Endothelial cell of umbilical vein (primary cell): ENCODE measurements at regions not wholly inside any gene's neighbourhood (a gene's known extent, or its start where the extent isn't known, plus 50 kb on each side); places are given as distances from the start of the nearest gene placed in this dataset.

Experiments used
- BruUV-seq: library from RNA; stranded (reverse); fragments of 400-500 nt; replicated peaks from 2 replicates; lab custom pipeline; 2021; lab: Mats Ljungman, UMichigan
- CTCF ChIA-PET: fragments of 300-600, 350-600 bp; sonication (Branson Sonifier 250); formaldehyde crosslinking; loops from one replicate; lab custom pipeline; 2021; ENCODE audit warnings: antibody characterized with exemption, inconsistent platforms; lab: Charles Lee
- POLR2A ChIA-PET: fragments of 300-600, 350-600 bp; sonication (Branson Sonifier 250); formaldehyde crosslinking; loops from one replicate; lab custom pipeline; 2021; ENCODE audit warnings: antibody characterized with exemption, inconsistent platforms; lab: Charles Lee
- DNase-seq: peaks from one replicate; pipeline ENCODE4 v3.0.0-alpha.2; 2011; ENCODE audit warnings: low read depth, low spot score
- FAIRE-seq: peaks from 2 replicates; lab custom pipeline; 2011; peaks lifted over from hg19 to GRCh38; lab: Jason Lieb, UNC
- H2AFZ ChIP-seq: 2 replicates; pipeline ENCODE4 v1.6.0; 2012; ENCODE audit warnings: low read depth, low read length, control low read depth, inconsistent platforms
- H3K27ac ChIP-seq: 2 replicates; pipeline ENCODE4 v1.5.1; 2011; ENCODE audit warnings: low read depth, mild to moderate bottlenecking, control low read depth, low read length, moderate library complexity; ENCODE audit not compliant: insufficient read depth
- H3K27me3 ChIP-seq, 2 experiments: 2 replicates each; pipeline versions ENCODE4 v1.6.0 to v1.6.1; 2011; ENCODE audit warnings: low read length in 2 of 2, mixed read lengths in 1 of 2; ENCODE audit not compliant: control insufficient read depth in 2 of 2, insufficient read depth in 2 of 2
- H3K36me3 ChIP-seq, 2 experiments: 2 replicates in 1 of 2; 3 replicates in 1 of 2; pipeline ENCODE4 v1.5.1; 2011; ENCODE audit warnings: low read length in 2 of 2, mild to moderate bottlenecking in 1 of 2, moderate library complexity in 1 of 2; ENCODE audit not compliant: control insufficient read depth in 2 of 2, insufficient read depth in 2 of 2; ENCODE audit errors: extremely low read depth in 1 of 2
- H3K4me1 ChIP-seq: 3 replicates; pipeline ENCODE4 v1.5.1; 2011; ENCODE audit warnings: mild to moderate bottlenecking, low read length; ENCODE audit not compliant: control insufficient read depth, insufficient read depth; ENCODE audit errors: extremely low read depth
- H3K4me2 ChIP-seq: 2 replicates; pipeline ENCODE4 v1.6.1; 2011; ENCODE audit warnings: low read length, control low read depth, mixed read lengths; ENCODE audit not compliant: insufficient read depth
- H3K4me3 ChIP-seq, 3 experiments: fragments of 200-600 bp in 1 of 3; sonication (generic), shearing (Covaris generic) in 1 of 3; replicated peaks in 1 of 3; 2 replicates each; pipeline ENCODE4 v1.5.1; 2011 to 2016; ENCODE audit warnings: control low read depth in 3 of 3, low read length in 3 of 3, mild to moderate bottlenecking in 2 of 3, inconsistent platforms in 1 of 3, low read depth in 1 of 3, moderate library complexity in 1 of 3; ENCODE audit not compliant: insufficient read depth in 1 of 3
- H3K79me2 ChIP-seq: 2 replicates; pipeline ENCODE4 v1.6.0; 2012; ENCODE audit warnings: low read length, inconsistent platforms; ENCODE audit not compliant: control insufficient read depth, insufficient read depth
- H3K9ac ChIP-seq: replicated peaks from 2 replicates; pipeline ENCODE3; 2011; ENCODE audit warnings: low read length, control low read depth; ENCODE audit not compliant: insufficient read depth; ENCODE audit errors: extremely low read depth
- H3K9me1 ChIP-seq: replicated peaks from 3 replicates; pipeline ENCODE4 v1.6.0; 2011; ENCODE audit warnings: mild to moderate bottlenecking, low read length; ENCODE audit not compliant: control insufficient read depth, insufficient read depth; ENCODE audit errors: extremely low read depth
- H3K9me3 ChIP-seq: replicated peaks from 2 replicates; pipeline ENCODE4 v1.5.1; 2012; ENCODE audit warnings: low read length, inconsistent platforms; ENCODE audit not compliant: control insufficient read depth, insufficient read depth
- H4K20me1 ChIP-seq: replicated peaks from 2 replicates; pipeline ENCODE3; 2011; ENCODE audit warnings: mild to moderate bottlenecking, low read length; ENCODE audit not compliant: control insufficient read depth, insufficient read depth; ENCODE audit errors: extremely low read depth
- EZH2 ChIP-seq: IDR thresholded peaks from 2 replicates; pipeline ENCODE4 v1.6.1; 2012; ENCODE audit warnings: borderline replicate concordance, low read depth, mild to moderate bottlenecking, moderate library complexity, low read length, inconsistent platforms; ENCODE audit not compliant: severe bottlenecking
- FOS ChIP-seq: IDR thresholded peaks from 2 replicates; pipeline ENCODE4 v1.6.1; 2011; ENCODE audit warnings: mild to moderate bottlenecking, low read length, moderate library complexity, borderline replicate concordance; ENCODE audit not compliant: insufficient read depth
- GATA2 ChIP-seq: IDR thresholded peaks from 2 replicates; pipeline ENCODE4 v1.7.0; 2011; ENCODE audit warnings: low read depth, mild to moderate bottlenecking, moderate library complexity, mixed read lengths, low read length; ENCODE audit not compliant: insufficient read length, insufficient read depth
- JUN ChIP-seq: IDR thresholded peaks from 2 replicates; pipeline ENCODE4 v1.6.1; 2011; ENCODE audit warnings: borderline replicate concordance, low read depth; ENCODE audit not compliant: insufficient read length, insufficient read depth
- MYC ChIP-seq: IDR thresholded peaks from one replicate; pipeline ENCODE4 v1.6.1; 2011; ENCODE audit warnings: mild to moderate bottlenecking, low read depth, low read length
- POLR2A ChIP-seq: IDR thresholded peaks from 2 replicates; pipeline ENCODE4 v1.6.1; 2012; ENCODE audit warnings: low read depth, mild to moderate bottlenecking, control low read depth, low read length
- POLR2AphosphoS5 ChIP-seq: IDR thresholded peaks from 2 replicates; pipeline ENCODE4 v1.6.1; 2012; ENCODE audit warnings: low read depth, mild to moderate bottlenecking, control low read depth, low read length, moderate library complexity; ENCODE audit not compliant: insufficient read depth
- dilution Hi-C: fragments of 300-500 bp; cut with MboI; formaldehyde crosslinking; loops from one replicate; pipeline ENCODE4 v1.15.0; 2019; ENCODE audit warnings: low sequenced_read_pairs; ENCODE audit not compliant: extremely low pct_ligation_motif_present
- intact Hi-C: fragments of 100-400 bp; cut with micrococcal nuclease; formaldehyde crosslinking; loops from one replicate; pipeline ENCODE4 v1.10.0; 2022
- TF ChIP-seq, protein P1 (sequence below): IDR thresholded peaks from 2 replicates; pipeline ENCODE4 v1.6.1; 2011; ENCODE audit not compliant: insufficient read depth, insufficient read length
- TF ChIP-seq, protein P2 (sequence below), 2 donors: IDR thresholded peaks; 1 replicate in 1 of 2; 2 replicates in 1 of 2; pipeline ENCODE4 v1.5.1; 2011; ENCODE audit warnings: low read length in 2 of 2, mild to moderate bottlenecking in 2 of 2, moderate library complexity in 2 of 2, control low read depth in 1 of 2, inconsistent platforms in 1 of 2, low read depth in 1 of 2; ENCODE audit not compliant: insufficient read depth in 1 of 2; ENCODE audit errors: extremely low read depth in 1 of 2

DNA sequence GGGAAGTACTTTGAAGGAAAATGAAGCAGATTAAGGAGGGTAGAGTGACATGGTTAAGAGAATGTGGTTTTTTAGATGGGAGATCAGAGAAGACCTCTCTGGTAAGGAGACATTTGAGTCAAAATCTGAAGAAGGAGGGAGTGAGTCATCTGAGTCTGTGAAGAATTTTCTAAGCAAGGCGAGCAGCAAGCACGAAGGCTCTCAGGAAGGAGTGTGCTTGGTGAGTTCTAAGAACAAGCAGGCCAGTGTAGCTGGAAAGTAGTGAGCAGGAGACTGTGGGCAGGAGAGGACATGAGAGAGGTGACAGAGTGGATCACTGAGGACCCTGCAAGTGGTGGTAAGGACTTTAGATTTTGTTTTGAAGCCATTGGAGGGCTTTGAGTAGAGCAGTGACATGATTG, 76.3 kb upstream of the FUT8 start:
- BruUV-seq, result no TSS peak
- H3K4me1 ChIP-seq, result peaks cover 11% of the 10 kb centered on the region
- no peaks in the 10 kb centered on the region for H3K36me3 ChIP-seq
- TF ChIP-seq, protein P1, sequence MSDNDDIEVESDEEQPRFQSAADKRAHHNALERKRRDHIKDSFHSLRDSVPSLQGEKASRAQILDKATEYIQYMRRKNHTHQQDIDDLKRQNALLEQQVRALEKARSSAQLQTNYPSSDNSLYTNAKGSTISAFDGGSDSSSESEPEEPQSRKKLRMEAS, result no peak
- TF ChIP-seq JUN (no peak), POLR2AphosphoS5 (no peak), GATA2 (no peak), POLR2A (no peak), FOS (no peak), EZH2 (no peak), MYC (no peak)
- TF ChIP-seq, protein P2, sequence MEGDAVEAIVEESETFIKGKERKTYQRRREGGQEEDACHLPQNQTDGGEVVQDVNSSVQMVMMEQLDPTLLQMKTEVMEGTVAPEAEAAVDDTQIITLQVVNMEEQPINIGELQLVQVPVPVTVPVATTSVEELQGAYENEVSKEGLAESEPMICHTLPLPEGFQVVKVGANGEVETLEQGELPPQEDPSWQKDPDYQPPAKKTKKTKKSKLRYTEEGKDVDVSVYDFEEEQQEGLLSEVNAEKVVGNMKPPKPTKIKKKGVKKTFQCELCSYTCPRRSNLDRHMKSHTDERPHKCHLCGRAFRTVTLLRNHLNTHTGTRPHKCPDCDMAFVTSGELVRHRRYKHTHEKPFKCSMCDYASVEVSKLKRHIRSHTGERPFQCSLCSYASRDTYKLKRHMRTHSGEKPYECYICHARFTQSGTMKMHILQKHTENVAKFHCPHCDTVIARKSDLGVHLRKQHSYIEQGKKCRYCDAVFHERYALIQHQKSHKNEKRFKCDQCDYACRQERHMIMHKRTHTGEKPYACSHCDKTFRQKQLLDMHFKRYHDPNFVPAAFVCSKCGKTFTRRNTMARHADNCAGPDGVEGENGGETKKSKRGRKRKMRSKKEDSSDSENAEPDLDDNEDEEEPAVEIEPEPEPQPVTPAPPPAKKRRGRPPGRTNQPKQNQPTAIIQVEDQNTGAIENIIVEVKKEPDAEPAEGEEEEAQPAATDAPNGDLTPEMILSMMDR (IDR thresholded peaks at IDR 0.05; ENCODE audit: extremely low read depth in 1 of 2, insufficient read depth in 1 of 2, low read depth in 1 of 2, low read length in 2 of 2), result no peak
- intact Hi-C loops (no loop called here), dilution Hi-C loops (no loop called here)
- H2AFZ ChIP-seq, result no peak overlapping the region
- H3K27ac ChIP-seq, result no peak overlapping the region
- no peaks in the 10 kb centered on the region for H3K9me3 ChIP-seq
- H3K4me2 ChIP-seq, result no peak overlapping the region
- POLR2A ChIA-PET, result no interaction called here
- FAIRE-seq (no peak), DNase-seq (no peak)
- CTCF ChIA-PET, result no interaction called here
- H3K4me3 ChIP-seq, result no peak overlapping the region
- H4K20me1 ChIP-seq, result no peaks in the 10 kb centered on the region
- H3K79me2 ChIP-seq, result no peaks in the 10 kb centered on the region
- H3K9ac ChIP-seq, result no peak overlapping the region
- no peaks in the 10 kb centered on the region for H3K27me3 ChIP-seq
- no peaks in the 10 kb centered on the region for H3K9me1 ChIP-seq
